ENCODE measurements at regions not wholly inside any gene's neighbourhood (a gene's known extent, or its start where the extent isn't known, plus 50 kb on each side); places are given as distances from the start of the nearest gene placed in this dataset.

DNA sequence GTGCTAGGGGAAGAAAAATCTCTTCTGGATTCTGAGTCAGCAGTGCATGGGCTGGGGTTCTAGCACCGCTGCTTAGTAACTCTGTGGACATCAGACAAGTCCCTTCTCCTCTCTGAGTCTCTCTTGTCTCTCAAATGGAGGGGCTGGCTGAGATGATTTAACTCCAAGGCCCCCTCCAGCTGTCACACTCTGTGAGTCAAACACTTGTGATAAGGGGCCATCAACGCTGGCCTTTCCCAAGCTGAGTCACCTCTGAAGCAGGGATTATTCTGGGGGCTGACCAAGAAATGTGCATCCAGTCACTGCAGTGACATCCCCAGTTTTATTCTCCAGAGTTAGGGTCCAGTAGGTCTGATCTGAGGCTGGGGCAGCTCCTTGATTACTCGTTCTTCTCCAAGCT is 110.4 kb upstream of the ZNF462 start:
- TF ChIP-seq, protein P1, sequence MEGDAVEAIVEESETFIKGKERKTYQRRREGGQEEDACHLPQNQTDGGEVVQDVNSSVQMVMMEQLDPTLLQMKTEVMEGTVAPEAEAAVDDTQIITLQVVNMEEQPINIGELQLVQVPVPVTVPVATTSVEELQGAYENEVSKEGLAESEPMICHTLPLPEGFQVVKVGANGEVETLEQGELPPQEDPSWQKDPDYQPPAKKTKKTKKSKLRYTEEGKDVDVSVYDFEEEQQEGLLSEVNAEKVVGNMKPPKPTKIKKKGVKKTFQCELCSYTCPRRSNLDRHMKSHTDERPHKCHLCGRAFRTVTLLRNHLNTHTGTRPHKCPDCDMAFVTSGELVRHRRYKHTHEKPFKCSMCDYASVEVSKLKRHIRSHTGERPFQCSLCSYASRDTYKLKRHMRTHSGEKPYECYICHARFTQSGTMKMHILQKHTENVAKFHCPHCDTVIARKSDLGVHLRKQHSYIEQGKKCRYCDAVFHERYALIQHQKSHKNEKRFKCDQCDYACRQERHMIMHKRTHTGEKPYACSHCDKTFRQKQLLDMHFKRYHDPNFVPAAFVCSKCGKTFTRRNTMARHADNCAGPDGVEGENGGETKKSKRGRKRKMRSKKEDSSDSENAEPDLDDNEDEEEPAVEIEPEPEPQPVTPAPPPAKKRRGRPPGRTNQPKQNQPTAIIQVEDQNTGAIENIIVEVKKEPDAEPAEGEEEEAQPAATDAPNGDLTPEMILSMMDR (IDR thresholded peaks at IDR 0.05; ENCODE audit: insufficient read depth, low read length, missing control alignments), result no peak
- POLR2A ChIA-PET, result no interaction called here
- CTCF ChIA-PET, result interaction anchor here (0.8 kb wide), 1 partner anchor 13 kb away, joined by 3 read pairs; no protein-coding TSS in a partner anchor
- no peak for DNase-seq (ENCODE audit: low read depth, low spot score)
- no peak overlapping the region for H3K4me3 ChIP-seq (ENCODE audit: low read depth, low read length)

DNA sequence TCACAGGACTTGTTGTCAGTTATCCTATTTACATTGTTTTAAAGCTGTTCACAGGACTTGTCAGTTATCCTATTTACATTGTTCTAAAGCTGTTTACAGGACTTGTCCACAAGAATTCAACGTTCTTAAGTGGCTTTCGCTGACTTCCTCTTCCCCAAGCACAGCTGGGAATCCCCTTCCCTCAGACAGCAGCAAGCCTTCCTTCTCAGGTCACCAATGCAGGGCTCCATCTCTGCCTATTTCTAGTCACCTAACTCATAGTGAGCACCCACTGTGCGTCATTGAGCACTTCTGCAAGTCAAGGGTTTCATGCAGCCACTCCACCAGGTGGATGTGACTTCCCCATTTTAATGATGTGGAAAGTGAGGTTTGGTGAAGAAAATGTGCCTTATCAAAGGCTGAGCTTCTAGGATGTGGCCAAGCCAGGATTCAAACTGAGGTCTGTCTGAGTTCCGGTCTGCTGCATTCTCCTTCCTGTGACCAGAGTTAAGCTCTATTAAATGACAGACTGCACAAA is 109.8 kb upstream of the ZNF462 start:
- TF ChIP-seq, protein P1 (IDR thresholded peaks at IDR 0.05; ENCODE audit: insufficient read depth, low read length, missing control alignments), result no peak
- POLR2A ChIA-PET, result no interaction called here
- CTCF ChIA-PET, result interaction anchor here (0.8 kb wide), 1 partner anchor 14 kb away, joined by 3 read pairs; no protein-coding TSS in a partner anchor
- DNase-seq (ENCODE audit: low read depth, low spot score), result no peak
- H3K4me3 ChIP-seq (ENCODE audit: low read depth, low read length), result no peak overlapping the region

DNA sequence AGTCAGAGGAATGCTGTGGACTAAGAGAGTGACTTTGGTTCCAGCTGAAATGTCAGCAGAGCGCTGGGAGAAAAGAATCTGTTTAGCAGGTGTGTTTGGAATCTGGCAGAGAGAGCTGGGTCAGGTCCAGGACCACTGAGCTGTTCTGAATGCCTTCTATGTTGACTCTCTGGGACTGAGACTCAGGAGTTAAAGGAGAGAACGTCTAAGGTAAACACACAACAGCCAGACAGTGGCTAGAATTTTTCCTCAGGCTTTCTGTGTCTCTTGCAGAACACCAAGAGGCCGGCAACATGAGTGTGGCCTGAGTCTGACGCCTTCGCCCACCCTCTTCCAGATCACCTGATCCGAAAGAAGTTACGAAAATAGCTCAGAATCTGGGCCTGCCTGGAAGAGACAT is 107.2 kb upstream of the ZNF462 start:
- CTCF ChIA-PET, result no interaction called here
- no peak for DNase-seq (ENCODE audit: low read depth, low spot score)
- H3K4me3 ChIP-seq (ENCODE audit: low read depth, low read length), result no peak overlapping the region
- TF ChIP-seq, protein P1 (IDR thresholded peaks at IDR 0.05; ENCODE audit: insufficient read depth, low read length, missing control alignments), result no peak
- POLR2A ChIA-PET, result no interaction called here

GRCh38 chr9:106757514-106757913 is 105.5 kb upstream of the ZNF462 start:
- DNase-seq (ENCODE audit: low read depth, low spot score), result no peak
- ChIA-PET POLR2A (no interaction called here), CTCF (no interaction called here)
- H3K4me3 ChIP-seq (ENCODE audit: low read depth, low read length), result no peak overlapping the region
- TF ChIP-seq, protein P1 (IDR thresholded peaks at IDR 0.05; ENCODE audit: insufficient read depth, low read length, missing control alignments), result no peak

GRCh38 chr9:106758911-106759310 is 104.1 kb upstream of the ZNF462 start:
- TF ChIP-seq, protein P1 (IDR thresholded peaks at IDR 0.05; ENCODE audit: insufficient read depth, low read length, missing control alignments), result no peak
- H3K4me3 ChIP-seq (ENCODE audit: low read depth, low read length), result no peak overlapping the region
- CTCF ChIA-PET, result no interaction called here
- no peak for DNase-seq (ENCODE audit: low read depth, low spot score)
- POLR2A ChIA-PET, result no interaction called here

DNA sequence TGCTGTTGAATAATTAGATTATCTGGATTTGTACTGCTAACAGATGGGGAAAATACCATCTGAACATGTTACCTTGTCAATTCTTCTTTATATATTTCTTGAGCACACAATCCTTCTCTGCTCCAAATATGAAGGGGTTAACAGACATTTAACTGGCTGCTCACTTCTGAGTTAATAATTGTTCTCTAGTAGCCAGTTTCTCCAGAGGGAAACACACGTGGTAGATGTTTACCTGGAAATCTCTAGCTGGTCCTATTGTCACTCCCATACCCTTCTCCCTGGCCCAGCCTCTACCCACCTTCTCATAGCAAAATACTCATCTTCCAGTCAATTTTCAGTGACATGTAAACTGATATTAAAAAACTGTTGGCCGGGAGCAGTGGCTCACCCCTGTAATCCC is 101.5 kb upstream of the ZNF462 start:
- CTCF ChIA-PET, result no interaction called here
- TF ChIP-seq, protein P1 (IDR thresholded peaks at IDR 0.05; ENCODE audit: insufficient read depth, low read length, missing control alignments), result no peak
- POLR2A ChIA-PET, result no interaction called here
- DNase-seq (ENCODE audit: low read depth, low spot score), result no peak
- H3K4me3 ChIP-seq (ENCODE audit: low read depth, low read length), result no peak overlapping the region
